ENCODE measurements at regions not wholly inside any gene's neighbourhood (a gene's known extent, or its start where the extent isn't known, plus 50 kb on each side); places are given as distances from the start of the nearest gene placed in this dataset.

DNA sequence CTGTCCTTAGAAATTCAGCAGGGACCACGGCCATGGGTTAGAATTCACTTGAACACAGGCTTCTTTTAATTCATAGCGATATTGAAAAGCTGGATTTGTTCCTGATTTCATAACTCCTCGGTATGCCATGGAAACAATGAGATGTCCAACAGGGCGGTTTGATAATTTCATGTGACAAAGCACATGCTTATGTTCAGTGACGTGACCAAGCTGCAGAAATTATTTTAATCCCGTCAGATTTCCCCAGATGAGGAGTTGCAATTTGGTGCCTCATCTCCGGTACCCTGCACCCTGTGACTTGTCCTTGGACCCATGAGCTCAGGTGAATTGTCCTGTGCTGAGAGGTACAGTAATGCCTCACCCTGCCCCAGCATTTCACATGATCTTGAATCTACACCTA is 81.7 kb downstream of the C11orf91 start:
- TF ChIP-seq CTCF (tag by site-specific recombination; IDR thresholded peaks at IDR 0.05) (no peak), PRDM10 (tag by site-specific recombination; IDR thresholded peaks at IDR 0.05) (no peak)

Data from HEK293 (cell line).